Uterus (tissue), 3 donors: ENCODE measurements at regions not wholly inside any gene's neighbourhood (a gene's known extent, or its start where the extent isn't known, plus 50 kb on each side); places are given as distances from the start of the nearest gene placed in this dataset.

Experiments used
- DNase-seq, 2 donors: peaks; one replicate each; pipeline ENCODE4 v3.0.0-alpha.2; 2019 to 2020
- H3K27ac ChIP-seq, 2 donors: fragments of 200-600 bp; sonication (generic); 1 replicate in 1 of 2; 2 replicates in 1 of 2; pipeline ENCODE4 v1.5.1; 2016 to 2018
- H3K27me3 ChIP-seq, 2 donors: fragments of 200-600 bp; sonication (generic); one replicate each; pipeline ENCODE4 v1.5.1; 2018 to 2019; ENCODE audit warnings: control low read depth in 1 of 2
- H3K36me3 ChIP-seq, 2 donors: fragments of 200-600 bp; sonication (generic); one replicate each; pipeline ENCODE4 v1.5.1; 2019; ENCODE audit warnings: control low read depth in 1 of 2
- H3K4me1 ChIP-seq, 2 donors: fragments of 200-600 bp; sonication (generic); one replicate each; pipeline ENCODE4 v1.5.1; 2018 to 2019; ENCODE audit warnings: control low read depth in 1 of 2
- H3K4me3 ChIP-seq, 2 donors: fragments of 200-600 bp; sonication (generic); 1 replicate in 1 of 2; 2 replicates in 1 of 2; pipeline ENCODE4 v1.5.1; 2018 to 2019; ENCODE audit warnings: mild to moderate bottlenecking in 1 of 2
- H3K9me3 ChIP-seq, 2 donors: fragments of 200-600 bp; sonication (generic); one replicate each; pipeline ENCODE4 v1.5.1; 2019; ENCODE audit warnings: control low read depth in 1 of 2
- CTCF ChIP-seq, 4 experiments: fragments of 200-600 bp in 2 of 4; fragments of 450-650 bp in 2 of 4; sonication (generic) in 2 of 4; IDR thresholded peaks; one replicate each; pipeline ENCODE4 v1.5.1; 2016 to 2019; ENCODE audit warnings: antibody characterized with exemption in 4 of 4, mild to moderate bottlenecking in 2 of 4, moderate library complexity in 1 of 4
- POLR2A ChIP-seq, 2 donors: fragments of 450-650 bp; IDR thresholded peaks; one replicate each; pipeline ENCODE4 v1.6.1; 2016; ENCODE audit warnings: antibody characterized with exemption in 2 of 2, mild to moderate bottlenecking in 1 of 2, moderate library complexity in 1 of 2
- intact Hi-C: fragments of 100-400 bp; cut with DNase I; formaldehyde crosslinking; loops from one replicate; pipeline ENCODE4 v1.15.1; 2023; ENCODE audit warnings: low total_unique reads
- donor health status: DM: yes; HTN: yes; CAD: no.

GRCh38 chr2:12303181-12304030 lies 413.3 kb upstream of the TRIB2 start:
- Histone ChIP-seq H3K4me1 (no peaks in the 10 kb centered on the region), H3K9me3 (no peaks in the 10 kb centered on the region), H3K27me3 (no peaks in the 10 kb centered on the region), H3K27ac (no peak overlapping the region), H3K36me3 (no peaks in the 10 kb centered on the region), H3K4me3 (no peak overlapping the region)
- intact Hi-C loops: no loop called here
- DNase-seq: no peak
- no peak for TF ChIP-seq CTCF (IDR thresholded peaks at IDR 0.05)
- no peak for TF ChIP-seq POLR2A (IDR thresholded peaks at IDR 0.05)

- Histone ChIP-seq H3K27me3 (no peaks in the 10 kb centered on the region), H3K27ac (no peak overlapping the region), H3K9me3 (no peaks in the 10 kb centered on the region), H3K4me1 (no peaks in the 10 kb centered on the region), H3K4me3 (no peak overlapping the region), H3K36me3 (no peaks in the 10 kb centered on the region)
- intact Hi-C loops: no loop called here
- no peak for TF ChIP-seq CTCF (IDR thresholded peaks at IDR 0.05)
- TF ChIP-seq POLR2A (IDR thresholded peaks at IDR 0.05): no peak
- DNase-seq: no peak
Measured at GRCh38 chr2:12304564-12305171, 412.1 kb upstream of the TRIB2 start.

GRCh38 chr2:12305931-12306330 lies 410.8 kb upstream of the TRIB2 start:
- H3K27ac ChIP-seq: no peak overlapping the region
- no peak for TF ChIP-seq CTCF (IDR thresholded peaks at IDR 0.05)
- no peak for TF ChIP-seq POLR2A (IDR thresholded peaks at IDR 0.05)
- H3K27me3 ChIP-seq: no peaks in the 10 kb centered on the region
- intact Hi-C loops: no loop called here
- no peaks in the 10 kb centered on the region for H3K4me1 ChIP-seq
- no peaks in the 10 kb centered on the region for H3K9me3 ChIP-seq
- no peak overlapping the region for H3K4me3 ChIP-seq
- DNase-seq: no peak
- H3K36me3 ChIP-seq: no peaks in the 10 kb centered on the region

- intact Hi-C loops: no loop called here
- no peaks in the 10 kb centered on the region for H3K36me3 ChIP-seq
- H3K4me1 ChIP-seq: no peaks in the 10 kb centered on the region
Measured at GRCh38 chr2:12310399-12310798, 406.3 kb upstream of the TRIB2 start.

More at GRCh38 chr2:12310399-12310798, 406.3 kb upstream of the TRIB2 start:
- TF ChIP-seq POLR2A (IDR thresholded peaks at IDR 0.05): no peak
- no peak for TF ChIP-seq CTCF (IDR thresholded peaks at IDR 0.05)
- no peak for DNase-seq
- H3K27me3 ChIP-seq: no peaks in the 10 kb centered on the region
- no peak overlapping the region for H3K27ac ChIP-seq
- no peaks in the 10 kb centered on the region for H3K9me3 ChIP-seq
- H3K4me3 ChIP-seq: no peak overlapping the region
